H9 (cell line): ENCODE measurements at regions not wholly inside any gene's neighbourhood (a gene's known extent, or its start where the extent isn't known, plus 50 kb on each side); places are given as distances from the start of the nearest gene placed in this dataset.
A peak's percentile ranks its signal among the peaks of the same experiment; 100 is the strongest.

Experiments used
- DNase-seq: peaks from one replicate; pipeline ENCODE4 v3.0.0-alpha.2; 2017
- H2AFZ ChIP-seq: one replicate; pipeline ENCODE4 v1.6.1; 2013; ENCODE audit warnings: mild to moderate bottlenecking, low read length, control low read depth, moderate library complexity
- H2AK5ac ChIP-seq: 2 replicates; pipeline ENCODE4 v1.6.1; 2013; ENCODE audit warnings: low read length, control low read depth, mixed read lengths; ENCODE audit not compliant: insufficient read length
- H2BK120ac ChIP-seq: one replicate; pipeline ENCODE4 v1.6.1; 2013; ENCODE audit warnings: low read depth, mild to moderate bottlenecking, low read length, control low read depth, inconsistent platforms; ENCODE audit not compliant: poor library complexity, severe bottlenecking
- H2BK12ac ChIP-seq: 2 replicates; pipeline ENCODE4 v1.6.1; 2013; ENCODE audit warnings: low read length, control low read depth, mixed read lengths, low read depth; ENCODE audit not compliant: insufficient read length
- H2BK15ac ChIP-seq: 2 replicates; pipeline ENCODE4 v1.6.1; 2013; ENCODE audit warnings: low read depth, low read length, control low read depth
- H2BK20ac ChIP-seq: one replicate; pipeline ENCODE4 v1.6.1; 2013; ENCODE audit warnings: low read depth, mild to moderate bottlenecking, low read length, control low read depth, inconsistent platforms; ENCODE audit not compliant: poor library complexity, severe bottlenecking
- H2BK5ac ChIP-seq: 2 replicates; pipeline ENCODE4 v1.6.1; 2013; ENCODE audit warnings: low read length, control low read depth, mixed read lengths; ENCODE audit not compliant: insufficient read length
- H3K14ac ChIP-seq: 2 replicates; pipeline ENCODE4 v1.6.1; 2013; ENCODE audit warnings: low read length, control low read depth; ENCODE audit not compliant: insufficient read depth
- H3K18ac ChIP-seq: 2 replicates; pipeline ENCODE4 v1.6.1; 2013; ENCODE audit warnings: low read depth, mild to moderate bottlenecking, mixed read lengths, low read length, control low read depth; ENCODE audit not compliant: insufficient read length
- H3K23ac ChIP-seq: 2 replicates; pipeline ENCODE4 v1.6.1; 2013; ENCODE audit warnings: low read length, control low read depth, mixed read lengths, low read depth; ENCODE audit not compliant: insufficient read length
- H3K23me2 ChIP-seq: 2 replicates; pipeline ENCODE4 v1.6.1; 2013; ENCODE audit warnings: low read depth, mild to moderate bottlenecking, mixed read lengths, low read length, control low read depth; ENCODE audit not compliant: insufficient read length, poor library complexity, severe bottlenecking
- H3K27ac ChIP-seq: 2 replicates; pipeline ENCODE4 v1.5.1; 2013; ENCODE audit warnings: low read length, control low read depth, mixed read lengths, low read depth; ENCODE audit not compliant: insufficient read length
- H3K27me3 ChIP-seq: 2 replicates; pipeline ENCODE4 v1.6.1; 2013; ENCODE audit warnings: low read length, control low read depth, inconsistent platforms; ENCODE audit not compliant: insufficient read depth
- H3K4ac ChIP-seq: 2 replicates; pipeline ENCODE4 v1.6.1; 2013; ENCODE audit warnings: low read depth, mild to moderate bottlenecking, control low read depth, inconsistent platforms, low read length, moderate library complexity
- H3K4me1 ChIP-seq: 2 replicates; pipeline ENCODE4 v1.6.1; 2013; ENCODE audit warnings: low read length, control low read depth, inconsistent platforms; ENCODE audit not compliant: insufficient read depth
- H3K4me2 ChIP-seq: 2 replicates; pipeline ENCODE4 v1.6.1; 2013; ENCODE audit warnings: low read length, control low read depth, mixed read lengths; ENCODE audit not compliant: insufficient read length, insufficient read depth
- H3K56ac ChIP-seq: 2 replicates; pipeline ENCODE4 v1.6.1; 2013; ENCODE audit warnings: low read depth, mild to moderate bottlenecking, mixed read lengths, low read length, control low read depth; ENCODE audit not compliant: insufficient read length
- H3K79me1 ChIP-seq: 2 replicates; pipeline ENCODE4 v1.6.1; 2013; ENCODE audit warnings: low read depth, mild to moderate bottlenecking, moderate library complexity, low read length, control low read depth, inconsistent platforms; ENCODE audit not compliant: insufficient read depth, poor library complexity, severe bottlenecking
- H3K79me2 ChIP-seq: 2 replicates; pipeline ENCODE4 v1.6.1; 2013; ENCODE audit warnings: low read length, control low read depth, inconsistent platforms; ENCODE audit not compliant: insufficient read depth
- H3K9ac ChIP-seq: 2 replicates; pipeline ENCODE4 v1.6.1; 2013; ENCODE audit warnings: low read length, control low read depth, mixed read lengths; ENCODE audit not compliant: insufficient read length; ENCODE audit errors: extremely low read depth
- H3K9me3 ChIP-seq: one replicate; pipeline ENCODE4 v1.6.1; 2013; ENCODE audit warnings: low read depth, low read length, inconsistent platforms; ENCODE audit not compliant: control insufficient read depth
- H3T11ph ChIP-seq: one replicate; pipeline ENCODE4 v1.6.1; 2013; ENCODE audit warnings: mild to moderate bottlenecking, low read length, control low read depth, inconsistent platforms
- H4K20me1 ChIP-seq: one replicate; pipeline ENCODE4 v1.6.1; 2013; ENCODE audit not compliant: control insufficient read depth, insufficient read length, insufficient read depth
- H4K5ac ChIP-seq: 2 replicates; pipeline ENCODE4 v1.6.1; 2013; ENCODE audit warnings: low read depth, mild to moderate bottlenecking, mixed read lengths, low read length, control low read depth; ENCODE audit not compliant: insufficient read length
- H4K8ac ChIP-seq: replicated peaks from 2 replicates; pipeline ENCODE4 v1.6.1; 2013; ENCODE audit warnings: low read length, control low read depth, mixed read lengths, low read depth; ENCODE audit not compliant: insufficient read length
- H4K91ac ChIP-seq: 2 replicates; pipeline ENCODE4 v1.6.1; 2013; ENCODE audit warnings: low read depth, mild to moderate bottlenecking, moderate library complexity, mixed read lengths, low read length, control low read depth; ENCODE audit not compliant: insufficient read length
- H3K27ac Mint-ChIP-seq, 3 experiments: 2 replicates in 2 of 3; 3 replicates in 1 of 3; pipeline ENCODE4 v1.8.0; 2020 to 2021; ENCODE audit warnings: mixed read lengths in 3 of 3, mild to moderate bottlenecking in 1 of 3, moderate library complexity in 1 of 3
- H3K27me3 Mint-ChIP-seq: 2 replicates; pipeline ENCODE4 v1.8.0; 2021; ENCODE audit warnings: low read depth, mild to moderate bottlenecking, moderate library complexity, mixed read lengths
- H3K36me3 Mint-ChIP-seq, 3 experiments: 2 replicates in 2 of 3; 3 replicates in 1 of 3; pipeline ENCODE4 v1.8.0; 2020 to 2021; ENCODE audit warnings: low read depth in 3 of 3, mixed read lengths in 3 of 3; ENCODE audit not compliant: insufficient read depth in 1 of 3
- H3K4me1 Mint-ChIP-seq, 2 experiments: 2 replicates each; pipeline ENCODE4 v1.8.0; 2020; ENCODE audit warnings: mixed read lengths in 2 of 2
- H3K4me3 Mint-ChIP-seq, 2 experiments: 2 replicates in 1 of 2; 3 replicates in 1 of 2; pipeline ENCODE4 v1.8.0; 2020 to 2021; ENCODE audit warnings: mild to moderate bottlenecking in 2 of 2, mixed read lengths in 2 of 2, moderate library complexity in 1 of 2
- H3K9me3 Mint-ChIP-seq, 2 experiments: 2 replicates in 1 of 2; 3 replicates in 1 of 2; pipeline ENCODE4 v1.8.0; 2020; ENCODE audit warnings: mild to moderate bottlenecking in 2 of 2, mixed read lengths in 2 of 2, moderate library complexity in 1 of 2
- CTCF ChIP-seq: fragments of 200-600 bp; sonication (generic); conservative IDR thresholded peaks from 3 replicates; pipeline ENCODE4 v1.8.0; 2021; ENCODE audit warnings: antibody characterized with exemption, mild to moderate bottlenecking
- WGBS: extraction: QIAGEN DNeasy Blood & Tissue Kit; methylation state at CpG from one replicate; pipeline ENCODE4 v1.1.7; 2013; ENCODE audit warnings: missing lambda C conversion rate, low lambda C conversion rate, mixed read lengths; ENCODE audit not compliant: insufficient read length; ENCODE audit errors: extremely low coverage; 5-methylcytosine and 5-hydroxymethylcytosine counted together

GRCh38 chr1:11387829-11388228 is 91.1 kb upstream of the DISP3 start:
- H3K4me3 Mint-ChIP-seq = peak overlapping the region in 1 of 2 experiments; percentile 51; a peak in 1 of 5 replicates
- Histone ChIP-seq H4K91ac (no peak overlapping the region), H2BK12ac (no peak overlapping the region), H2BK5ac (no peak overlapping the region), H2BK15ac (no peak overlapping the region), H3K4me1 (no peaks in the 10 kb centered on the region; the same call in 1 of the 2 replicates), H3K79me2 (no peaks in the 10 kb centered on the region), H3K27me3 (no peaks in the 10 kb centered on the region), H3K14ac (no peak overlapping the region), H4K5ac (no peak overlapping the region), H2AK5ac (no peak overlapping the region), H3K4ac (no peak overlapping the region), H3T11ph (no peak overlapping the region), H3K4me2 (no peak overlapping the region), H3K79me1 (no peaks in the 10 kb centered on the region), H4K20me1 (no peaks in the 10 kb centered on the region), H3K23me2 (no peaks in the 10 kb centered on the region), H2AFZ (no peak overlapping the region), H3K9ac (no peak overlapping the region), H2BK20ac (no peak overlapping the region), H3K9me3 (no peaks in the 10 kb centered on the region), H3K23ac (no peak overlapping the region), H3K18ac (no peak overlapping the region), H2BK120ac (no peak overlapping the region), H4K8ac (no peak overlapping the region), H3K27ac (no peak overlapping the region), H3K56ac (no peak overlapping the region)
- no peak overlapping the region; a peak in 1 of 7 replicates for H3K27ac Mint-ChIP-seq
- H3K9me3 Mint-ChIP-seq = no peaks in the 10 kb centered on the region
- no peak for DNase-seq
- peaks cover 23 to 26% of the 10 kb centered on the region in 2 experiments for H3K4me1 Mint-ChIP-seq
- no peaks in the 10 kb centered on the region for H3K36me3 Mint-ChIP-seq
- no CpG with 5 or more reads among the region's 6 CpGs for WGBS
- no peak for TF ChIP-seq CTCF
- H3K27me3 Mint-ChIP-seq = peaks cover 10% of the 10 kb centered on the region
